WTC11 (cell line): ENCODE measurements at regions not wholly inside any gene's neighbourhood (a gene's known extent, or its start where the extent isn't known, plus 50 kb on each side); places are given as distances from the start of the nearest gene placed in this dataset.

Experiments used
- ATAC-seq: fragments of 200-7000 bp; cut with Tn5 transposase; 2 replicates; pipeline ENCODE4 v1.10.0; 2021; ENCODE audit warnings: mild to moderate bottlenecking, moderate library complexity
- CTCF ChIA-PET: fragments of 300-600 bp; sonication (Branson Sonifier 250); formaldehyde crosslinking; loops from one replicate; lab custom pipeline; 2021; ENCODE audit warnings: antibody characterized with exemption; lab: Charles Lee
- POLR2A ChIA-PET: fragments of 350-600 bp; sonication (Branson Sonifier 250); formaldehyde crosslinking; loops from one replicate; lab custom pipeline; 2021; ENCODE audit warnings: antibody characterized with exemption; lab: Charles Lee
- DNase-seq: peaks from one replicate; pipeline ENCODE4 v3.0.0; 2021; ENCODE audit warnings: low spot score
- H3K27ac Mint-ChIP-seq: 2 replicates; pipeline ENCODE4 v1.8.0; 2021; ENCODE audit warnings: mixed read lengths
- H3K27me3 Mint-ChIP-seq: 2 replicates; pipeline ENCODE4 v1.8.0; 2021; ENCODE audit warnings: low read depth, mild to moderate bottlenecking, moderate library complexity, mixed read lengths
- H3K36me3 Mint-ChIP-seq: 2 replicates; pipeline ENCODE4 v1.8.0; 2021; ENCODE audit warnings: mixed read lengths
- H3K4me1 Mint-ChIP-seq: 2 replicates; pipeline ENCODE4 v1.8.0; 2022; ENCODE audit warnings: mixed read lengths
- H3K4me3 Mint-ChIP-seq: 2 replicates; pipeline ENCODE4 v1.8.0; 2021; ENCODE audit warnings: mild to moderate bottlenecking, moderate library complexity, mixed read lengths
- H3K9me3 Mint-ChIP-seq: 2 replicates; pipeline ENCODE4 v1.8.0; 2021; ENCODE audit warnings: mixed read lengths
- ATF1 ChIP-seq: sonication (generic); formaldehyde crosslinking; IDR thresholded peaks from 2 replicates; pipeline ENCODE4 v1.8.1; 2023; ENCODE audit warnings: mild to moderate bottlenecking, moderate library complexity, missing genetic modification reagents
- CREB1 ChIP-seq: sonication (generic); formaldehyde crosslinking; IDR thresholded peaks from 2 replicates; pipeline ENCODE4 v1.8.0; 2023; ENCODE audit warnings: mild to moderate bottlenecking, missing genetic modification reagents
- ELF4 ChIP-seq: sonication (generic); formaldehyde crosslinking; IDR thresholded peaks from 2 replicates; pipeline ENCODE4 v1.8.1; 2022; ENCODE audit warnings: low read depth, mild to moderate bottlenecking, moderate library complexity, missing genetic modification reagents
- ETV6 ChIP-seq: sonication (generic); formaldehyde crosslinking; IDR thresholded peaks from 2 replicates; pipeline ENCODE4 v1.8.1; 2022; ENCODE audit warnings: mild to moderate bottlenecking, missing genetic modification reagents
- GABPB1 ChIP-seq: sonication (generic); formaldehyde crosslinking; IDR thresholded peaks from 2 replicates; pipeline ENCODE4 v1.8.1; 2023; ENCODE audit warnings: mild to moderate bottlenecking, missing genetic modification reagents
- HMGA2 ChIP-seq: fragments of 250-450 bp; sonication (Bioruptor Pico); IDR thresholded peaks from 2 replicates; pipeline ENCODE4 v1.4.0; 2021; ENCODE audit warnings: mild to moderate bottlenecking, moderate library complexity
- KAT7 ChIP-seq: sonication (generic); formaldehyde crosslinking; IDR thresholded peaks from 2 replicates; pipeline ENCODE4 v1.8.1; 2023; ENCODE audit warnings: missing genetic modification reagents, mild to moderate bottlenecking, borderline replicate concordance
- MXD4 ChIP-seq: fragments of 250-450 bp; sonication (Bioruptor Pico); IDR thresholded peaks from 2 replicates; pipeline ENCODE4 v1.8.0; 2021; ENCODE audit warnings: mild to moderate bottlenecking, moderate library complexity, borderline replicate concordance
- NFYB ChIP-seq: sonication (generic); formaldehyde crosslinking; conservative IDR thresholded peaks from 2 replicates; pipeline ENCODE4 v1.8.0; 2022; ENCODE audit warnings: low read depth, missing genetic modification reagents
- NR2C2 ChIP-seq: sonication (generic); formaldehyde crosslinking; IDR thresholded peaks from 2 replicates; pipeline ENCODE4 v1.8.0; 2022; ENCODE audit warnings: mild to moderate bottlenecking, missing genetic modification reagents
- TEAD1 ChIP-seq: sonication (generic); formaldehyde crosslinking; IDR thresholded peaks from 2 replicates; pipeline ENCODE4 v1.8.0; 2022; ENCODE audit warnings: mild to moderate bottlenecking, missing genetic modification reagents
- ZNF263 ChIP-seq: sonication (generic); formaldehyde crosslinking; IDR thresholded peaks from 2 replicates; pipeline ENCODE4 v1.8.1; 2022; ENCODE audit warnings: low read depth, mild to moderate bottlenecking, moderate library complexity, missing genetic modification reagents
- ZNF396 ChIP-seq: fragments of 250-450 bp; sonication (Bioruptor Pico); IDR thresholded peaks from 2 replicates; pipeline ENCODE4 v1.8.0; 2021; ENCODE audit warnings: mild to moderate bottlenecking, moderate library complexity, borderline replicate concordance
- ZNF671 ChIP-seq: fragments of 250-450 bp; sonication (Bioruptor Pico); IDR thresholded peaks from 2 replicates; pipeline ENCODE4 v1.8.0; 2021; ENCODE audit warnings: mild to moderate bottlenecking
- TF ChIP-seq, protein P1 (sequence below): sonication (generic); formaldehyde crosslinking; IDR thresholded peaks from 2 replicates; pipeline ENCODE4 v1.8.1; 2023; ENCODE audit warnings: mild to moderate bottlenecking, moderate library complexity, missing genetic modification reagents
- TF ChIP-seq, protein P2 (sequence below): fragments of 250-450 bp; sonication (Bioruptor Pico); IDR thresholded peaks from 2 replicates; pipeline ENCODE4 v2.1.2; 2022; ENCODE audit warnings: mild to moderate bottlenecking, moderate library complexity
- TF ChIP-seq, protein P3 (sequence below): sonication (generic); formaldehyde crosslinking; IDR thresholded peaks from 2 replicates; pipeline ENCODE4 v1.8.1; 2023; ENCODE audit warnings: mild to moderate bottlenecking, missing genetic modification reagents, moderate library complexity
- TF ChIP-seq, protein P4 (sequence below): fragments of 200-600 bp; IDR thresholded peaks from 2 replicates; pipeline ENCODE4 v1.8.0; 2022; ENCODE audit warnings: antibody characterized with exemption
- TF ChIP-seq, protein P5 (sequence below): sonication (generic); formaldehyde crosslinking; IDR thresholded peaks from 2 replicates; pipeline ENCODE4 v1.8.1; 2022; ENCODE audit warnings: mild to moderate bottlenecking, moderate library complexity, missing genetic modification reagents
- TF ChIP-seq, protein P6 (sequence below): sonication (generic); formaldehyde crosslinking; IDR thresholded peaks from 2 replicates; pipeline ENCODE4 v1.8.0; 2023; ENCODE audit warnings: missing genetic modification reagents
- TF ChIP-seq, protein P7 (sequence below): sonication (generic); formaldehyde crosslinking; IDR thresholded peaks from 2 replicates; pipeline ENCODE4 v1.8.0; 2023; ENCODE audit warnings: missing genetic modification reagents, mild to moderate bottlenecking, borderline replicate concordance
- TF ChIP-seq, protein P8 (sequence below): fragments of 250-450 bp; sonication (Bioruptor Pico); IDR thresholded peaks from 2 replicates; pipeline ENCODE4 v1.8.0; 2021; ENCODE audit warnings: mild to moderate bottlenecking

DNA sequence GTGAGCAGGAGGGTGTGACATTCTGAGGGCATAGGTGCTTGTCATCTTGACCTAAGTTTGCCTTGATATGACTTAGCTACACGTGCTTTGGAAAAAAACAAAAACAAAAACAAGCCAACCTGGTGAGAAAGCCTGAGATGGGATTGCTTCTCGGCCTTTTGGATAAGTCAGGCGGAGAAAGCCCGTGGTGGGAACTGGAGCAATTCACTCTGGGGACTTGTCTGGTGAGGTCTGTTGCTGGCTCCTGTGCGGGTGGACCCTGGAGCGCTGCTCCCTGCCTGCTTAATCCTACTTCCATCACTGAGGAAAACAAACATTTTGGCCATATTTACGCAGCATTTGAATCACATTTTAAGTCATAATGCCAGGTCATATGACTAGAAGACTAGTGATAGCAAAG is 100.3 kb downstream of the SNX19 start:
- no peaks in the 10 kb centered on the region for H3K27me3 Mint-ChIP-seq
- no peak overlapping the region for H3K27ac Mint-ChIP-seq
- DNase-seq (no peak), ATAC-seq (no peak)
- TF ChIP-seq, protein P1, sequence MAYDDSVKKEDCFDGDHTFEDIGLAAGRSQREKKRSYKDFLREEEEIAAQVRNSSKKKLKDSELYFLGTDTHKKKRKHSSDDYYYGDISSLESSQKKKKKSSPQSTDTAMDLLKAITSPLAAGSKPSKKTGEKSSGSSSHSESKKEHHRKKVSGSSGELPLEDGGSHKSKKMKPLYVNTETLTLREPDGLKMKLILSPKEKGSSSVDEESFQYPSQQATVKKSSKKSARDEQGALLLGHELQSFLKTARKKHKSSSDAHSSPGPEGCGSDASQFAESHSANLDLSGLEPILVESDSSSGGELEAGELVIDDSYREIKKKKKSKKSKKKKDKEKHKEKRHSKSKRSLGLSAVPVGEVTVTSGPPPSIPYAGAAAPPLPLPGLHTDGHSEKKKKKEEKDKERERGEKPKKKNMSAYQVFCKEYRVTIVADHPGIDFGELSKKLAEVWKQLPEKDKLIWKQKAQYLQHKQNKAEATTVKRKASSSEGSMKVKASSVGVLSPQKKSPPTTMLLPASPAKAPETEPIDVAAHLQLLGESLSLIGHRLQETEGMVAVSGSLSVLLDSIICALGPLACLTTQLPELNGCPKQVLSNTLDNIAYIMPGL (CRISPR knock-in tag) = no peak
- TF ChIP-seq ZNF671 (CRISPR knock-in tag) = no peak
- TF ChIP-seq, protein P2, sequence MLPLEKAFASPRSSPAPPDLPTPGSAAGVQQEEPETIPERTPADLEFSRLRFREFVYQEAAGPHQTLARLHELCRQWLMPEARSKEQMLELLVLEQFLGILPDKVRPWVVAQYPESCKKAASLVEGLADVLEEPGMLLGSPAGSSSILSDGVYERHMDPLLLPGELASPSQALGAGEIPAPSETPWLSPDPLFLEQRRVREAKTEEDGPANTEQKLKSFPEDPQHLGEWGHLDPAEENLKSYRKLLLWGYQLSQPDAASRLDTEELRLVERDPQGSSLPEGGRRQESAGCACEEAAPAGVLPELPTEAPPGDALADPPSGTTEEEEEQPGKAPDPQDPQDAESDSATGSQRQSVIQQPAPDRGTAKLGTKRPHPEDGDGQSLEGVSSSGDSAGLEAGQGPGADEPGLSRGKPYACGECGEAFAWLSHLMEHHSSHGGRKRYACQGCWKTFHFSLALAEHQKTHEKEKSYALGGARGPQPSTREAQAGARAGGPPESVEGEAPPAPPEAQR (CRISPR knock-in tag) = no peak
- TF ChIP-seq, protein P3, sequence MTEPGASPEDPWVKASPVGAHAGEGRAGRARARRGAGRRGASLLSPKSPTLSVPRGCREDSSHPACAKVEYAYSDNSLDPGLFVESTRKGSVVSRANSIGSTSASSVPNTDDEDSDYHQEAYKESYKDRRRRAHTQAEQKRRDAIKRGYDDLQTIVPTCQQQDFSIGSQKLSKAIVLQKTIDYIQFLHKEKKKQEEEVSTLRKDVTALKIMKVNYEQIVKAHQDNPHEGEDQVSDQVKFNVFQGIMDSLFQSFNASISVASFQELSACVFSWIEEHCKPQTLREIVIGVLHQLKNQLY (CRISPR knock-in tag) = no peak
- TF ChIP-seq NFYB (CRISPR knock-in tag) = no peak
- TF ChIP-seq, protein P4, sequence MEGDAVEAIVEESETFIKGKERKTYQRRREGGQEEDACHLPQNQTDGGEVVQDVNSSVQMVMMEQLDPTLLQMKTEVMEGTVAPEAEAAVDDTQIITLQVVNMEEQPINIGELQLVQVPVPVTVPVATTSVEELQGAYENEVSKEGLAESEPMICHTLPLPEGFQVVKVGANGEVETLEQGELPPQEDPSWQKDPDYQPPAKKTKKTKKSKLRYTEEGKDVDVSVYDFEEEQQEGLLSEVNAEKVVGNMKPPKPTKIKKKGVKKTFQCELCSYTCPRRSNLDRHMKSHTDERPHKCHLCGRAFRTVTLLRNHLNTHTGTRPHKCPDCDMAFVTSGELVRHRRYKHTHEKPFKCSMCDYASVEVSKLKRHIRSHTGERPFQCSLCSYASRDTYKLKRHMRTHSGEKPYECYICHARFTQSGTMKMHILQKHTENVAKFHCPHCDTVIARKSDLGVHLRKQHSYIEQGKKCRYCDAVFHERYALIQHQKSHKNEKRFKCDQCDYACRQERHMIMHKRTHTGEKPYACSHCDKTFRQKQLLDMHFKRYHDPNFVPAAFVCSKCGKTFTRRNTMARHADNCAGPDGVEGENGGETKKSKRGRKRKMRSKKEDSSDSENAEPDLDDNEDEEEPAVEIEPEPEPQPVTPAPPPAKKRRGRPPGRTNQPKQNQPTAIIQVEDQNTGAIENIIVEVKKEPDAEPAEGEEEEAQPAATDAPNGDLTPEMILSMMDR = no peak
- no peak for TF ChIP-seq CREB1 (CRISPR knock-in tag)
- TF ChIP-seq, protein P5, sequence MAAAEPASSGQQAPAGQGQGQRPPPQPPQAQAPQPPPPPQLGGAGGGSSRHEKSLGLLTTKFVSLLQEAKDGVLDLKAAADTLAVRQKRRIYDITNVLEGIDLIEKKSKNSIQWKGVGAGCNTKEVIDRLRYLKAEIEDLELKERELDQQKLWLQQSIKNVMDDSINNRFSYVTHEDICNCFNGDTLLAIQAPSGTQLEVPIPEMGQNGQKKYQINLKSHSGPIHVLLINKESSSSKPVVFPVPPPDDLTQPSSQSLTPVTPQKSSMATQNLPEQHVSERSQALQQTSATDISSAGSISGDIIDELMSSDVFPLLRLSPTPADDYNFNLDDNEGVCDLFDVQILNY (CRISPR knock-in tag) = no peak
- TF ChIP-seq KAT7 (CRISPR knock-in tag) = no peak
- TF ChIP-seq NR2C2 (CRISPR knock-in tag) = no peak
- ChIA-PET CTCF (no interaction called here), POLR2A (no interaction called here)
- H3K9me3 Mint-ChIP-seq = no peaks in the 10 kb centered on the region
- H3K36me3 Mint-ChIP-seq = no peaks in the 10 kb centered on the region
- H3K4me1 Mint-ChIP-seq = peaks cover 16% of the 10 kb centered on the region
- no peak overlapping the region for H3K4me3 Mint-ChIP-seq

DNA sequence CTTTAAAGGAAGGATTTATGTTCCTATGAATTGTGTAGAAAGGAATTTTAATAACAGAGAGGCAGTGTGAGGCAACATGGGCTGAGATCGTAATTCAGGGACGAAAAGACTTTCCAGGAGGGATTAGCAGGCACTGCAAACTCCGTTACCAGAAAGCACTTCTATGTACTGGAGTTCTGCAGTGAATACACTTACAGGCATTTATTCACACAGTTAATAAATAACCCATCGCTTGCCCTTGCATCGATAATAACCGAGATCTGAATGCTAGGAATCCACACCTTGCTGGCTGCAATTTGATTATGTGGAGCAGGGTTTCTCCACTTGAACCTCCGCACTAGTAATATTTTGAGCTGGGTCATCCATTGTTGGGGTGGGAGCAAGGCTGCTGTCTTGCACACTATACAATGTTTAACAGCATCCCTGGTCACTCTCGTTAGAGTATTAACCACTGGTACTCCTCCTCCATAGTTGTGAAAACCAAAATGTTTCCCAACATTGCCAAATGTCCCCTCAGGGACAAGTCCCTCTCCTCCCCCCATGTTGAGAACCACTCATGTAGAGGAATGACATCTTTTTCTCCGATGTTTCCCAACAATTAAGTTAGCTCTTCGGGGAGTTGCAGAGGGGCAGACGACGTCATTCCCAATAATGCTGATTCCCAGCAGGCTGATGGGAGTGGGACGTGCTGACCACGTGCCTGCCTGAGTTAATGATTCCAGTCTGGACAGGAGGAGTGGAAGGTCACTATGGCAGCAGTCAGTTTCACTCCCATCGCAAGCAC is 99.5 kb downstream of the SNX19 start:
- Mint-ChIP-seq H3K27ac (no peak overlapping the region), H3K4me1 (peaks cover 16% of the 10 kb centered on the region), H3K4me3 (no peak overlapping the region), H3K36me3 (no peaks in the 10 kb centered on the region), H3K9me3 (no peaks in the 10 kb centered on the region), H3K27me3 (no peaks in the 10 kb centered on the region)
- CTCF ChIA-PET = no interaction called here
- POLR2A ChIA-PET = no interaction called here
- DNase-seq (no peak), ATAC-seq (no peak)
- no peak for TF ChIP-seq TEAD1 (CRISPR knock-in tag)
- TF ChIP-seq ZNF671 (CRISPR knock-in tag) = no peak
- TF ChIP-seq HMGA2 = no peak
- TF ChIP-seq, protein P6, sequence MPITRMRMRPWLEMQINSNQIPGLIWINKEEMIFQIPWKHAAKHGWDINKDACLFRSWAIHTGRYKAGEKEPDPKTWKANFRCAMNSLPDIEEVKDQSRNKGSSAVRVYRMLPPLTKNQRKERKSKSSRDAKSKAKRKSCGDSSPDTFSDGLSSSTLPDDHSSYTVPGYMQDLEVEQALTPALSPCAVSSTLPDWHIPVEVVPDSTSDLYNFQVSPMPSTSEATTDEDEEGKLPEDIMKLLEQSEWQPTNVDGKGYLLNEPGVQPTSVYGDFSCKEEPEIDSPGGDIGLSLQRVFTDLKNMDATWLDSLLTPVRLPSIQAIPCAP (CRISPR knock-in tag) = no peak
- no peak for TF ChIP-seq NR2C2 (CRISPR knock-in tag)
- TF ChIP-seq GABPB1 = no peak
- no peak for TF ChIP-seq MXD4 (CRISPR knock-in tag)
- TF ChIP-seq CREB1 (CRISPR knock-in tag) = no peak
- TF ChIP-seq ZNF263 (CRISPR knock-in tag) = no peak
- TF ChIP-seq, protein P7, sequence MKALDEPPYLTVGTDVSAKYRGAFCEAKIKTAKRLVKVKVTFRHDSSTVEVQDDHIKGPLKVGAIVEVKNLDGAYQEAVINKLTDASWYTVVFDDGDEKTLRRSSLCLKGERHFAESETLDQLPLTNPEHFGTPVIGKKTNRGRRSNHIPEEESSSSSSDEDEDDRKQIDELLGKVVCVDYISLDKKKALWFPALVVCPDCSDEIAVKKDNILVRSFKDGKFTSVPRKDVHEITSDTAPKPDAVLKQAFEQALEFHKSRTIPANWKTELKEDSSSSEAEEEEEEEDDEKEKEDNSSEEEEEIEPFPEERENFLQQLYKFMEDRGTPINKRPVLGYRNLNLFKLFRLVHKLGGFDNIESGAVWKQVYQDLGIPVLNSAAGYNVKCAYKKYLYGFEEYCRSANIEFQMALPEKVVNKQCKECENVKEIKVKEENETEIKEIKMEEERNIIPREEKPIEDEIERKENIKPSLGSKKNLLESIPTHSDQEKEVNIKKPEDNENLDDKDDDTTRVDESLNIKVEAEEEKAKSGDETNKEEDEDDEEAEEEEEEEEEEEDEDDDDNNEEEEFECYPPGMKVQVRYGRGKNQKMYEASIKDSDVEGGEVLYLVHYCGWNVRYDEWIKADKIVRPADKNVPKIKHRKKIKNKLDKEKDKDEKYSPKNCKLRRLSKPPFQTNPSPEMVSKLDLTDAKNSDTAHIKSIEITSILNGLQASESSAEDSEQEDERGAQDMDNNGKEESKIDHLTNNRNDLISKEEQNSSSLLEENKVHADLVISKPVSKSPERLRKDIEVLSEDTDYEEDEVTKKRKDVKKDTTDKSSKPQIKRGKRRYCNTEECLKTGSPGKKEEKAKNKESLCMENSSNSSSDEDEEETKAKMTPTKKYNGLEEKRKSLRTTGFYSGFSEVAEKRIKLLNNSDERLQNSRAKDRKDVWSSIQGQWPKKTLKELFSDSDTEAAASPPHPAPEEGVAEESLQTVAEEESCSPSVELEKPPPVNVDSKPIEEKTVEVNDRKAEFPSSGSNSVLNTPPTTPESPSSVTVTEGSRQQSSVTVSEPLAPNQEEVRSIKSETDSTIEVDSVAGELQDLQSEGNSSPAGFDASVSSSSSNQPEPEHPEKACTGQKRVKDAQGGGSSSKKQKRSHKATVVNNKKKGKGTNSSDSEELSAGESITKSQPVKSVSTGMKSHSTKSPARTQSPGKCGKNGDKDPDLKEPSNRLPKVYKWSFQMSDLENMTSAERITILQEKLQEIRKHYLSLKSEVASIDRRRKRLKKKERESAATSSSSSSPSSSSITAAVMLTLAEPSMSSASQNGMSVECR (CRISPR knock-in tag) = no peak
- TF ChIP-seq ETV6 = no peak
- TF ChIP-seq ATF1 = no peak
- no peak for TF ChIP-seq ZNF396 (CRISPR knock-in tag)
- TF ChIP-seq ELF4 (CRISPR knock-in tag) = no peak
- TF ChIP-seq, protein P8, sequence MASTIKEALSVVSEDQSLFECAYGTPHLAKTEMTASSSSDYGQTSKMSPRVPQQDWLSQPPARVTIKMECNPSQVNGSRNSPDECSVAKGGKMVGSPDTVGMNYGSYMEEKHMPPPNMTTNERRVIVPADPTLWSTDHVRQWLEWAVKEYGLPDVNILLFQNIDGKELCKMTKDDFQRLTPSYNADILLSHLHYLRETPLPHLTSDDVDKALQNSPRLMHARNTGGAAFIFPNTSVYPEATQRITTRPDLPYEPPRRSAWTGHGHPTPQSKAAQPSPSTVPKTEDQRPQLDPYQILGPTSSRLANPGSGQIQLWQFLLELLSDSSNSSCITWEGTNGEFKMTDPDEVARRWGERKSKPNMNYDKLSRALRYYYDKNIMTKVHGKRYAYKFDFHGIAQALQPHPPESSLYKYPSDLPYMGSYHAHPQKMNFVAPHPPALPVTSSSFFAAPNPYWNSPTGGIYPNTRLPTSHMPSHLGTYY (CRISPR knock-in tag) = no peak
